Endothelial cell of umbilical vein (primary cell): ENCODE measurements at regions not wholly inside any gene's neighbourhood (a gene's known extent, or its start where the extent isn't known, plus 50 kb on each side); places are given as distances from the start of the nearest gene placed in this dataset.

Experiments
- BruUV-seq: library from RNA; stranded (reverse); fragments of 400-500 nt; replicated peaks from 2 replicates; lab custom pipeline; 2021; lab: Mats Ljungman, UMichigan
- CTCF ChIA-PET: fragments of 300-600, 350-600 bp; sonication (Branson Sonifier 250); formaldehyde crosslinking; loops from one replicate; lab custom pipeline; 2021; ENCODE audit warnings: antibody characterized with exemption, inconsistent platforms; lab: Charles Lee
- POLR2A ChIA-PET: fragments of 300-600, 350-600 bp; sonication (Branson Sonifier 250); formaldehyde crosslinking; loops from one replicate; lab custom pipeline; 2021; ENCODE audit warnings: antibody characterized with exemption, inconsistent platforms; lab: Charles Lee
- DNase-seq: peaks from one replicate; pipeline ENCODE4 v3.0.0-alpha.2; 2011; ENCODE audit warnings: low read depth, low spot score
- FAIRE-seq: peaks from 2 replicates; lab custom pipeline; 2011; peaks lifted over from hg19 to GRCh38; lab: Jason Lieb, UNC
- H2AFZ ChIP-seq: 2 replicates; pipeline ENCODE4 v1.6.0; 2012; ENCODE audit warnings: low read depth, low read length, control low read depth, inconsistent platforms
- H3K27ac ChIP-seq: 2 replicates; pipeline ENCODE4 v1.5.1; 2011; ENCODE audit warnings: low read depth, mild to moderate bottlenecking, control low read depth, low read length, moderate library complexity; ENCODE audit not compliant: insufficient read depth
- H3K27me3 ChIP-seq, 2 experiments: 2 replicates each; pipeline versions ENCODE4 v1.6.0 to v1.6.1; 2011; ENCODE audit warnings: low read length in 2 of 2, mixed read lengths in 1 of 2; ENCODE audit not compliant: control insufficient read depth in 2 of 2, insufficient read depth in 2 of 2
- H3K36me3 ChIP-seq, 2 experiments: 2 replicates in 1 of 2; 3 replicates in 1 of 2; pipeline ENCODE4 v1.5.1; 2011; ENCODE audit warnings: low read length in 2 of 2, mild to moderate bottlenecking in 1 of 2, moderate library complexity in 1 of 2; ENCODE audit not compliant: control insufficient read depth in 2 of 2, insufficient read depth in 2 of 2; ENCODE audit errors: extremely low read depth in 1 of 2
- H3K4me1 ChIP-seq: 3 replicates; pipeline ENCODE4 v1.5.1; 2011; ENCODE audit warnings: mild to moderate bottlenecking, low read length; ENCODE audit not compliant: control insufficient read depth, insufficient read depth; ENCODE audit errors: extremely low read depth
- H3K4me2 ChIP-seq: 2 replicates; pipeline ENCODE4 v1.6.1; 2011; ENCODE audit warnings: low read length, control low read depth, mixed read lengths; ENCODE audit not compliant: insufficient read depth
- H3K4me3 ChIP-seq, 3 experiments: fragments of 200-600 bp in 1 of 3; sonication (generic), shearing (Covaris generic) in 1 of 3; replicated peaks in 1 of 3; 2 replicates each; pipeline ENCODE4 v1.5.1; 2011 to 2016; ENCODE audit warnings: control low read depth in 3 of 3, low read length in 3 of 3, mild to moderate bottlenecking in 2 of 3, inconsistent platforms in 1 of 3, low read depth in 1 of 3, moderate library complexity in 1 of 3; ENCODE audit not compliant: insufficient read depth in 1 of 3
- H3K79me2 ChIP-seq: 2 replicates; pipeline ENCODE4 v1.6.0; 2012; ENCODE audit warnings: low read length, inconsistent platforms; ENCODE audit not compliant: control insufficient read depth, insufficient read depth
- H3K9ac ChIP-seq: replicated peaks from 2 replicates; pipeline ENCODE3; 2011; ENCODE audit warnings: low read length, control low read depth; ENCODE audit not compliant: insufficient read depth; ENCODE audit errors: extremely low read depth
- H3K9me1 ChIP-seq: replicated peaks from 3 replicates; pipeline ENCODE4 v1.6.0; 2011; ENCODE audit warnings: mild to moderate bottlenecking, low read length; ENCODE audit not compliant: control insufficient read depth, insufficient read depth; ENCODE audit errors: extremely low read depth
- H3K9me3 ChIP-seq: replicated peaks from 2 replicates; pipeline ENCODE4 v1.5.1; 2012; ENCODE audit warnings: low read length, inconsistent platforms; ENCODE audit not compliant: control insufficient read depth, insufficient read depth
- H4K20me1 ChIP-seq: replicated peaks from 2 replicates; pipeline ENCODE3; 2011; ENCODE audit warnings: mild to moderate bottlenecking, low read length; ENCODE audit not compliant: control insufficient read depth, insufficient read depth; ENCODE audit errors: extremely low read depth
- CTCF ChIP-seq, 2 donors: IDR thresholded peaks; 1 replicate in 1 of 2; 2 replicates in 1 of 2; pipeline ENCODE4 v1.5.1; 2011; ENCODE audit warnings: low read length in 2 of 2, mild to moderate bottlenecking in 2 of 2, moderate library complexity in 2 of 2, control low read depth in 1 of 2, inconsistent platforms in 1 of 2, low read depth in 1 of 2; ENCODE audit not compliant: insufficient read depth in 1 of 2; ENCODE audit errors: extremely low read depth in 1 of 2
- EZH2 ChIP-seq: IDR thresholded peaks from 2 replicates; pipeline ENCODE4 v1.6.1; 2012; ENCODE audit warnings: borderline replicate concordance, low read depth, mild to moderate bottlenecking, moderate library complexity, low read length, inconsistent platforms; ENCODE audit not compliant: severe bottlenecking
- FOS ChIP-seq: IDR thresholded peaks from 2 replicates; pipeline ENCODE4 v1.6.1; 2011; ENCODE audit warnings: mild to moderate bottlenecking, low read length, moderate library complexity, borderline replicate concordance; ENCODE audit not compliant: insufficient read depth
- GATA2 ChIP-seq: IDR thresholded peaks from 2 replicates; pipeline ENCODE4 v1.7.0; 2011; ENCODE audit warnings: low read depth, mild to moderate bottlenecking, moderate library complexity, mixed read lengths, low read length; ENCODE audit not compliant: insufficient read length, insufficient read depth
- JUN ChIP-seq: IDR thresholded peaks from 2 replicates; pipeline ENCODE4 v1.6.1; 2011; ENCODE audit warnings: borderline replicate concordance, low read depth; ENCODE audit not compliant: insufficient read length, insufficient read depth
- MYC ChIP-seq: IDR thresholded peaks from one replicate; pipeline ENCODE4 v1.6.1; 2011; ENCODE audit warnings: mild to moderate bottlenecking, low read depth, low read length
- POLR2A ChIP-seq: IDR thresholded peaks from 2 replicates; pipeline ENCODE4 v1.6.1; 2012; ENCODE audit warnings: low read depth, mild to moderate bottlenecking, control low read depth, low read length
- POLR2AphosphoS5 ChIP-seq: IDR thresholded peaks from 2 replicates; pipeline ENCODE4 v1.6.1; 2012; ENCODE audit warnings: low read depth, mild to moderate bottlenecking, control low read depth, low read length, moderate library complexity; ENCODE audit not compliant: insufficient read depth
- dilution Hi-C: fragments of 300-500 bp; cut with MboI; formaldehyde crosslinking; loops from one replicate; pipeline ENCODE4 v1.15.0; 2019; ENCODE audit warnings: low sequenced_read_pairs; ENCODE audit not compliant: extremely low pct_ligation_motif_present
- intact Hi-C: fragments of 100-400 bp; cut with micrococcal nuclease; formaldehyde crosslinking; loops from one replicate; pipeline ENCODE4 v1.10.0; 2022
- TF ChIP-seq, protein P1 (sequence below): IDR thresholded peaks from 2 replicates; pipeline ENCODE4 v1.6.1; 2011; ENCODE audit not compliant: insufficient read depth, insufficient read length

DNA sequence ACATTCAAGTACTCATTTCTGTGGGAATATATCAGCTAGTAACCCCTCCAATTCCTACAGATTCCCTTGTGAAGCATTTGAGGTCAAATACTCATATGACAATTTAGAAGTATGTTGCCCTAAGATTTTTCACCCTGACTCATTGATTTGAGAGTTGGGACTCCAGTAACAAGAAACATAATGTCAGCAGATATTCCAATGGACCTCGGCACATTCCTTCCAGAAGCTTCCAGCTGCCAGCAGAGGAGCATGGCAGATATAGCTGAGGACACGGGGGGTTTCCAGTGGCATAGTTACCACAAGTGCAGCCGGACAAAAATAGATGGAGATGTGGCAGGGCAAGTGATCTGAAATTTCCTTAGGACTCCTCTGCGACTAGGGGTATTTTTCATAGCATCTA is 101.9 kb upstream of the ARHGAP28 start:
- Histone ChIP-seq H3K27ac (no peak overlapping the region), H3K27me3 (no peaks in the 10 kb centered on the region), H2AFZ (no peak overlapping the region), H3K9me1 (no peaks in the 10 kb centered on the region), H4K20me1 (no peaks in the 10 kb centered on the region), H3K4me3 (no peak overlapping the region), H3K9me3 (no peaks in the 10 kb centered on the region), H3K9ac (no peak overlapping the region), H3K4me2 (no peak overlapping the region), H3K36me3 (no peaks in the 10 kb centered on the region), H3K79me2 (no peaks in the 10 kb centered on the region), H3K4me1 (no peaks in the 10 kb centered on the region)
- no peak for DNase-seq
- POLR2A ChIA-PET, result no interaction called here
- dilution Hi-C loops (no loop called here), intact Hi-C loops (no loop called here)
- CTCF ChIA-PET, result no interaction called here
- no peak for FAIRE-seq
- no peak for TF ChIP-seq MYC
- TF ChIP-seq EZH2, result no peak
- no peak for TF ChIP-seq POLR2A
- no peak for TF ChIP-seq CTCF (IDR thresholded peaks at IDR 0.05; ENCODE audit: extremely low read depth in 1 of 2, insufficient read depth in 1 of 2, low read depth in 1 of 2, low read length in 2 of 2)
- BruUV-seq, result no TSS peak

DNA sequence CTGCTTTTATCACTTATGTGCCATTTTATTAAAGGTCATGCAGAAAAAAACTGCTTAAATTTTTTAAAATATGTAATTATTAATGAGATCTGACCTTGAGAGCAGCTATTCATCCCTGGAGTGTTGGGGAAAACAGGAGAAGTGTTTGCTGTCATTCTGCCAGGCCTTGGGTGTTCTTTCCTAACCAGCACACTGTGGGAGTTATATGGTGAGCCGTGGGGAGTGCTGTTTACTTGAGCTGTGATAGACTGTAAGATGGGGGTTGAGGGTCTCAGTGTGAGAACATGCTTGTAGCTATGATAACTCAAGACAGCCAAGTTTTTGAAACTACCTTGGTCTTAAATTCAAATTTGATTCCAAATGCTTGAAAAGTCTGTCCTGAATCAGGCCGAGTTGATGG is 101.3 kb upstream of the ARHGAP28 start:
- no TSS peak for BruUV-seq
- DNase-seq, result no peak
- no peaks in the 10 kb centered on the region for H3K9me1 ChIP-seq
- H3K9me3 ChIP-seq, result no peaks in the 10 kb centered on the region
- no peak overlapping the region for H3K9ac ChIP-seq
- intact Hi-C loops (no loop called here), dilution Hi-C loops (no loop called here)
- ChIA-PET CTCF (no interaction called here), POLR2A (no interaction called here)
- no peak overlapping the region for H3K4me3 ChIP-seq
- no peak overlapping the region for H3K27ac ChIP-seq
- H3K36me3 ChIP-seq, result no peaks in the 10 kb centered on the region
- H3K79me2 ChIP-seq, result no peaks in the 10 kb centered on the region
- TF ChIP-seq CTCF (IDR thresholded peaks at IDR 0.05; ENCODE audit: extremely low read depth in 1 of 2, insufficient read depth in 1 of 2, low read depth in 1 of 2, low read length in 2 of 2) (no peak), GATA2 (no peak), POLR2A (no peak), JUN (no peak), POLR2AphosphoS5 (no peak), FOS (no peak), EZH2 (no peak), MYC (no peak)
- TF ChIP-seq, protein P1, sequence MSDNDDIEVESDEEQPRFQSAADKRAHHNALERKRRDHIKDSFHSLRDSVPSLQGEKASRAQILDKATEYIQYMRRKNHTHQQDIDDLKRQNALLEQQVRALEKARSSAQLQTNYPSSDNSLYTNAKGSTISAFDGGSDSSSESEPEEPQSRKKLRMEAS, result no peak
- H3K4me1 ChIP-seq, result no peaks in the 10 kb centered on the region
- H3K4me2 ChIP-seq, result no peak overlapping the region
- H2AFZ ChIP-seq, result no peak overlapping the region
- no peaks in the 10 kb centered on the region for H4K20me1 ChIP-seq
- FAIRE-seq, result no peak
- H3K27me3 ChIP-seq, result no peaks in the 10 kb centered on the region
